HG03520 (cell line): ENCODE measurements at regions not wholly inside any gene's neighbourhood (a gene's known extent, or its start where the extent isn't known, plus 50 kb on each side); places are given as distances from the start of the nearest gene placed in this dataset.
A peak's percentile ranks its signal among the peaks of the same experiment; 100 is the strongest.

Source experiments
- ATAC-seq: cut with Tn5 transposase; IDR thresholded peaks from one replicate; pipeline ENCODE4 v1.9.1; 2021; ENCODE audit warnings: mild to moderate bottlenecking, moderate library complexity; ENCODE audit not compliant: unreplicated experiment

- ATAC-seq: no peak
These were observed 390.1 kb upstream of the TRIB2 start for GRCh38 chr2:12326449-12327190.

- ATAC-seq: no peak
These were observed 385.8 kb upstream of the TRIB2 start for GRCh38 chr2:12330916-12331315.

DNA sequence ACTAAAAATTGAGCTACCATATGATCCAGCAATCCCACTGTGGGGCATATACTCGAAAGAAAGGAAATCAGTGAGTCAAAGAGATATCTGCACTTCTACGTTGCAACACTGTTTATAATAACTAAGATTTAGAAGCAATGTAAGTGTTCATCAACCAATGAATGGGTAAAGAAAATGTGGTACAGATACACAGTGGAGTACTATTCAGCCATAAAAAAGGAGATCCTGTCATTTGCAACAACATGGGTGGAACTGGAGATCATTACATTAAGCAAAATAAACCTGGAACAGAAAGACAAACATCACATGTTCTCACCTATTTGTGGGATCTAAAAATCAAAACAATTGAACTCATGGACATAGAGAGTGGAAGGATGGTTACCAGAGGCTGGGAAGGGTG lies 385.0 kb upstream of the TRIB2 start:
- ATAC-seq: no peak

DNA sequence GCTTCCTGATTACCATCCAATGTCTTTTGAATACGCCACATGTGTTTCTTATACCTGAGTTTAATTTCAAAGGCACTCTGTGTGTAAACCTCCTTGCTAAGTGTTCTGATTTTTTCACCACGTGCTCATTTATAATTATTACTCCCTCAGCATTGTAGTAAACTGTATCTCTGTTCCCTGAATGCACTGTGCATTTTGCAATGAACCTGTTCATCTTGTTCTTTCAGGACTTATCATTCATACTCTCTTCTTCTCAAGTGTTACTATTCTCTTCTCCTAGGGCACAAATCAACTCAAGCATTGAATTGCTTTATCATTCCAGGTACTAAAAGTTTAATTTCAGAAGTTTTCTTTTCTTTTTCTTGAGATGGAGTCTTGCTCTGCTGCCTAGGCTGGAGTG lies 383.4 kb upstream of the TRIB2 start:
- ATAC-seq: no peak

GRCh38 chr2:12334412-12334966 lies 382.2 kb upstream of the TRIB2 start:
- no peak for ATAC-seq

GRCh38 chr2:12335131-12335530 lies 381.6 kb upstream of the TRIB2 start:
- no peak for ATAC-seq

DNA sequence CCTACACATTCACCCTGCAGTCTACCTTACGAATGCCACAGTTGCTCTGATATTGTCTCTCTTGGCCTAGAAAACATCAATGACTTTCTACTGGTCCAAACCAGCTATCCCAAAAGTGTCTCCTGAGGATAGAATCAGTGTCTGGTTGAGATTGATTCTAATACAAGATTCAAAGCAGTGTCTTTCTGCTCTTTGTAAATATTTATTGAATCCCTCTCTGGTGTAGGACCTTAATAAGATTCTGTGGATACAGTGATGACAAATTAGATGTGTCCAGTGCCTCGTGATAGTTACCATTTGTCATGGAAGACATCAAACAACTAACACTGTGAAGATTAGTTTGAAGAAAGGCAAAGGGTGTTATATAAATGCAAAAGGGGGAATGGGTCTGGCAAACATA lies 380.7 kb upstream of the TRIB2 start:
- ATAC-seq: no peak

DNA sequence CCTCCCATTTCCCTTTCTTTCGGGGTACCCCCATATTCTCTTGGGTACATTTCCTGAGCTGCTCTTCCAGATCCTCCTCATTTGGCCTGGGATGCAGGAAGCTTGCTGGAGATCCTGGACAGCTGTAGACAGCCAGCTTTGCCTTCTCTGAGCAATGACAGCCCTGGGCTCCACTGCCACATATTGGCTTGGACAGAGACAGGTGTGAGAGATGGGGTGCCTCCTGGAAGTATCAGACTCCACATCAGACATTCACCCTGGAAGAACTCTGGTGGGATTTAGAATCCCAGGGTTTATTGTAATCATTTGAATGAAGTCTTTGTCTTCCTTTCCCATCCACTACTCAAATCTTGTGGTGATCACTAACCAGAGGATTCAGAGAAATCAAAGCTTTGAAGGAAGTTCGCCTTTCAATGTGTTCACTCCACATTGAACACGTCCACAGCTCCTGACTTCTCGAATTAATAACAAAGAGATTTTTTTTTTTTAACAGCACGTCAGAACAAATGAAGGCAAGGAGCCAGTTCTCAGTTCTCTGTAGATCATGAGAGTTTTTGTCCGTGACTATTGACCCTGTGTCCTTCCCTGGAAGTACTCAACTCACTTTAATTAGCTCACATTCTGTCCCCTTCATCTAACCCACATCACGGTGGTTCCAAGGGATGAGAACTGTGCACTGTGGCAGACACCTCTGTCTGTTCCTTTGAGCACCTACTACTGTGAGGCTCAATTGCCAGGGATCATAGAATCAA lies 377.6 kb upstream of the TRIB2 start:
- ATAC-seq: no peak

- ATAC-seq: no peak
These were observed 376.6 kb upstream of the TRIB2 start for GRCh38 chr2:12340164-12340563.

DNA sequence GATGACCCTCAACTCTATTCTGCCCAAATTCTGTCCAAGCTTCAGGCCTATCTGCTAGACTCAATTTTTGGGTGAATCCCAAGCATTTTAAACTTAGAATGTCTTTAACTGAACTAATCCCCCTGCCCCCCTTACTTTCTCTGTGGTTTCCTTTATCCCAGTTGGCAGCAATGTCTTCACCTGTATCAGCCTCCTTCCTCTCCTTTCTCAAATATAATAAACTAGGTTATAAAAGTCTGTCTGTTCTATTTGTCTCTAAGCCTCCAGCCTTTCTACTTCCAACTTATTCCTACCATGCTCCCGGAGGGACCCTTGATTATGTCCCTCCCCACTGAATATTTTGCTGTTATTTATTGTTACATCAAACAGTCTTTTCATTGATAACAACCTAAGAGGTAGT lies 375.5 kb upstream of the TRIB2 start:
- no peak for ATAC-seq

- ATAC-seq: no peak
These were observed 374.8 kb upstream of the TRIB2 start for GRCh38 chr2:12341920-12342319.

DNA sequence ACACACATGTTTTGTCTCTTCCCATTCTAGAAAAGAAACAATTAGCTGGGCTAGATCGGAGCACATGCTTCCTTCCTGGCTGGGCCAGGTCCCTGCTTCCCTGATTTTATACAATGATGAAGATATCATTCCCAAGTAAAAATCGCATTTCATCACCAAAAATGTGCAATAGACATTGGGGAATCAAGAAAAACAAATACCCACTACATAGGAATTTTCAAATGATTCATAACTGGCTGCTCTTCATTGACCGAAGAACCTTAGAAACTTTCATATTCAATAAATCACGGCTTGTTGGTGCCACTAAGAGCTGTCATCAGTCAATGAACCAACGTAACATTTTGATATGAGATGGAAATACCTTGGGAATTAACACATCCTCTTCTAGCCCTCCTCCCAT lies 373.6 kb upstream of the TRIB2 start:
- ATAC-seq: no peak

DNA sequence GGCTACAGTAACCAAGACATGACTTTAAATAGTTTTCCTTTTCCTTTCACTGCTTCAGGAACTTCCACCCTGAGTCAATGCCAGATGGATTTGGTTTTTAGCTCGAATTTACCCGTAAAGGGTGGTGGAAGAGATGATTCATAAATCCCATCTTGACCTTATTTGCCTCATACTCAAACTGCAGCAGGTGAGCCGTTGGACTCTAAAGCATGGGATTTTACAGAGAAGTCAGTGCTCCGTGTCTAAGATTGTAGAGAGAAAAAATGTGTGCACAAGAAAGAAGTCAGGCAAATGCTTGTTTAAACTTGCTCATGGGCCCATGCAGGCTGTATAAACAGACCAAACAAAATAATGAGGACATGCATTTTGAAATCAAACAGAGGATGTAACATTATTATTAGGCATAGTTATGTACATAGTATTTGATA lies 369.7 kb upstream of the TRIB2 start:
- ATAC-seq: no peak

DNA sequence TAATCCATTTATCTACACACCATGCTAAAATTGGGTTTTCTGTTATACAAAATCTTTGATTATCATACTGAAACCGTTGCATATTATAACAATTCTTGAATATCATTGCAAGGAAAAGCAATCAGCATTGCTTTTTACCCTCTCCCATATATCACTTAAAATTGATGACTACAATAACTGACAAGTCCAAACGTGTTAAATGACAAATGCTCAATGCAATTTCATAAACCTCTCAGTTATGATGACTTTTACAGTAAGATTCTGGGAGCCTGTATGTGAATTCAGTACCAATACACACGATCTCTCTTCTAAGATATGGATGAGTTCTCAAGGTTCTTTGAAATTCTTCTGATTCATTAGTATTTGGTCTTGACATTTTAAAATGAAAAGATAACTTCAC lies 368.5 kb upstream of the TRIB2 start:
- no peak for ATAC-seq

DNA sequence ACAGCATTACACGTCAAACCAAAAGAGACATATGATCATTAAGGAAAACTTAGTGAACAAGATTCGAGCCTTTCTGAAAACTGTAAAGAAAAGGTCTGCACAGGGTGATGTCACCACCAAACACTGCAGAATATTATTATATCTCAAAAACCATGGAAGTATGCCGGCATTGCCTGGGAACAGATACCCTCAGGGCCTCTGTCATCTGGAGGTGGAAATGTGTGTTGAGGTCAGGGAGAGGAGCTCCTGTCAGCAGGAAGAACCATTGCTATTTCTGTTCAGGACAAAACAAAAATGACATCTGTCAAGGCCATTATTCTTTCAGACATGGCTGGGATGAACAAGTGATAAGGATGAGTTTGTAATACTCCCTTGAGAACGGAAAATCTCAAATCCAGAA lies 365.9 kb upstream of the TRIB2 start:
- ATAC-seq: no peak

DNA sequence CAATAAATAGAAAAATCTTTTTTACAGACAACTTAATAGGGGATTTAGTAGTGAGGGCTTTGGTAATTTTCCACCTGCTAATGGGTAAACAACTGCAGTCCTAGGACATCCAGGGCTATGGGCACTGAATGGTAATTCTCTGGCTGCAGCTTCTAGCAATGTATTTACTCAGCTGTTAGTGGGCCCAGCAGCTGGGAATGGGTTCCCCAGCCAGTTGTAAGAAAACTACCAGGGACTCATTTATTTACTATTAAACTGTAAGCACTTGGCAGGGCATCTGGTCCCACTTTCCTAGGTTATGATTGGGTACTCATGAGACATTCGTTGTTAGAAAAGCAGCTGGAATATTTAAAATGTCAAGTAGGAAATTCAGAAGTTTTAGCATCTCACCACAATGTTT lies 363.8 kb upstream of the TRIB2 start:
- no peak for ATAC-seq

DNA sequence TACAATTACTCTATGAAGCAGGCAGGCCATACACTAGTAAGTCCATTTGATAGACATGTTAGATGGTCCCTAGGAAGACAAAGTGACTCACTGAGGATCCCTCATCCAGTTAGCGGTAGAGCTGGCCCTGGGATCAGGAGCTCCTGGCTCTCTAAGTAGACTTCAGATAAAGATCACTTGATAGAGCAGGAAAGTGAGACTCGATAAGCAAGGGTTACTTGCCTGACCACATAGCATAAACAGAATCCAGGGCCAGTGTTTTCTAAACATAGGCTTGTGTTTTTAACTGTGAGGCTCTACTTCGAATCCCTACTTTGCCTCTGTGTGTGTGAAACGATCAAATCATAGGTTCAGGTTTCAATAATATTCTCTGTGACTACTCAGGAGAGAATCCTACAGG lies 355.2 kb upstream of the TRIB2 start:
- ATAC-seq: no peak

GRCh38 chr2:12363138-12363537 lies 353.6 kb upstream of the TRIB2 start:
- ATAC-seq: no peak

DNA sequence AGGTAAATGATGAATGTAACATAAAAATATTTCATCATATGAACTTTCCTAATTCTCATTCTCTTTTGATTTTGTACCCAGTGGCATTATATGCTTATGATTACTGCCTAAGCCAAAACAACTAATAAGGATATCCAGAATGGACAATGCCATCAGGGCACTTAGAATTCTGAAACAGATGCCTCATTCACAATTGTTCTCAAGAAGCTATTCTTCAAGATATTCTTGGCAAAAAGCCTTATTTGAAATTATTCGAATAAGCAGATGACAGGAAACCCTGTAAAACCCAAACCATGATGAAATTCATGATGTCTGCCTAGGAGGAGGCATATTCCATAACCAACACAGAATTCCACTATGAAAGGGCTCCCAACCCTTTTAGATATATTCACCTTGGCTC lies 353.2 kb upstream of the TRIB2 start:
- ATAC-seq: no peak

DNA sequence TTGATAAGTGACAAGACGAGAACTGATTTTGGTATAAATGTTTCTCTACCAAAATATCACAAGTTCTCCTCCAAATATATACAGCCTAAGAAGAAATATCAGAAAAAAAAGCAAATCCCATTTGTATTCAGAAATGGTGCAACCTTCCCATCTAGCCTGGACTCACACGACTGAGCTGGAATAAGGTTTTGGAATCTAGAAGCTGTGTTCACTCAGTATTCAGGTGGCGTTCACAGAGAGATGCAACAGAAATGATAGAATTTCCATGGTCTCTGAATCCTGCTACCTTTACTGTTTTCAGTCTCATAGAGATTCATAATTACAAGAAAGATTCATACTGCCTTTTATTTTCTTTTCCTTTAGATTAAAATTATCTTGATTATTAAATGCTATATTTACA lies 347.2 kb upstream of the TRIB2 start:
- ATAC-seq: no peak

GRCh38 chr2:12376025-12376424 lies 340.7 kb upstream of the TRIB2 start:
- peak; percentile 53 for ATAC-seq

GRCh38 chr2:12379143-12379542 lies 337.6 kb upstream of the TRIB2 start:
- no peak for ATAC-seq
